ENCODE measurements at regions not wholly inside any gene's neighbourhood (a gene's known extent, or its start where the extent isn't known, plus 50 kb on each side); places are given as distances from the start of the nearest gene placed in this dataset.
"Not testable (repeated sequence)": the region's sequence is repeated elsewhere in the genome, so short reads cannot be mapped to it uniquely, and the experiment has no call there.

GRCh38 chr2:8552293-8552801 is 129.5 kb upstream of the ID2 start:
- no peak for DNase-seq (ENCODE audit: low spot score)

- no peak for DNase-seq (ENCODE audit: low spot score)
Measured at GRCh38 chr2:8553643-8554042, 128.2 kb upstream of the ID2 start.

- no peak for DNase-seq (ENCODE audit: low spot score)
Measured at GRCh38 chr2:8554296-8554806, 127.5 kb upstream of the ID2 start.

DNA sequence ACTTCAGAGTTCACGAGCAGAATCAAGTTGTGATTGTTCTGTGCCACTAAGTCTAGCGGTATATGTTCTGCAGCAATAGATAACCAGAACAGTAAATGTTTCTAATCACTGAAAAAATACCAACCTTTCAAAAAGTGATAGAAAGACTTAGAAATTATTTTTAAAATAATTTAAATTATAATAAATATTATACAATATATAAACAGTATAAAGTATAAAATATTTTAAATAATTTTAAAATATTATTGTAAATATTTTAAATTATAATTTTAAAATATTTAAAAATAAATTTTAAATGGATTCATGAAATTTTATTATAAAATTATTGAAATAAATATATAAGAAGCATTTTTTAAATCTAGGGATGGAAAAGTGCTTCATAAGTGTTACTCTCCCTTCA is 126.3 kb upstream of the ID2 start:
- DNase-seq (ENCODE audit: low spot score): no peak

DNA sequence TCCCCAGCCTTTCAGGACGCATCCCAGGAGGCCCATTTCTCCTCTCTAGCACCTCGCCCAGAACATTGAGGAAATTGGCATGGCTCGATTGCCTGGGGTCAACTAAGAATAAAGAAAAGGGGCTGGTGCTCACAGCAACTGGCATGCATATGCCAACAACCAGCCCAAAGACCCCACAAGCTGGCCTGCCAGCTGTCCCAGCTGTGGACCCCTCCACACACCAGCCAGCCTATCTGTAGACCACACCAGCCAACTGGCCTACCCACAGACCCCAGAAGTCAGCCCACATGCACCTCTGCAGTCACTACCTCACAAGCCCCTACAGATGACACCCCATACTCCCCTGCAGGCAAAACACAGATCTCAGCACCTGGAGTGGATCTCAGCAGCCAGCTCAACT is 123.8 kb upstream of the ID2 start:
- DNase-seq (ENCODE audit: low spot score): no peak

DNA sequence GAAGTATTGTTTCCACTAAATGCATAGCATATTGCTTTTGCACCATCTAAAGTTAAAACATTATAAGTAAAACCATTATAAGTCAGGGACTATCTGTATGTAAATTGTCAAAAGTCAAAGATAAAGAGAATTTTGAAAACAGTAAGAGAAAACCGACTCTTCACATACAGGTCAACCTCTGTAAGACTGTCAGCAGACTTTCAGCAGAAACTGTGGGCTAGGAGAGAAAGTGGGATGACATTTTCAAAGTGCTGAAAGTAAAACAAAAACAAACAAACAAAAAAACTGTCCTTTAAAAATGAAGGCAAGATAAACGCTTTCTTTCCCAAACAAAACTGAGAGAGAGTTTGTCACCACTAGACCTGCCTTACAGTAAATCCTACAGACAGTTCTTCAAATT is 122.9 kb upstream of the ID2 start:
- no peak for DNase-seq (ENCODE audit: low spot score)

DNA sequence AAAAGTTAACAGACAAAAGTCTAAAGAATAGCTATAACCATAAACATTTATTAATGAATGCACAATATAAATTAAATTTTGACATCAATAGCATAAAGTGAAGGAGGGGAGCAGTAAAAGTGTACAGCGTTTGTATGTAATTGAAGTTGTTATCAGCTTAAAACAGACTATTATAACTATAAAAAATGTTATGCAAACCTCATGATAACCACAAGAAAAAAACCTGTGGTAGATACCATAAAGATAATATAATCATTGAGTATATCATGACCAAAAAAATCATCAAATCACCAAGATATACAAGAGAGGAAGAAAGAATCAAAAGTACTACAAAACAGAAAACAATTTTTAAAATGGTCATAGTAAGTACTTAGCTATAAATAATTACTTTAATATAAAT is 122.1 kb upstream of the ID2 start:
- no peak for DNase-seq (ENCODE audit: low spot score)

GRCh38 chr2:8561692-8562091 is 120.2 kb upstream of the ID2 start:
- not testable (repeated sequence) for DNase-seq (ENCODE audit: low spot score)

DNA sequence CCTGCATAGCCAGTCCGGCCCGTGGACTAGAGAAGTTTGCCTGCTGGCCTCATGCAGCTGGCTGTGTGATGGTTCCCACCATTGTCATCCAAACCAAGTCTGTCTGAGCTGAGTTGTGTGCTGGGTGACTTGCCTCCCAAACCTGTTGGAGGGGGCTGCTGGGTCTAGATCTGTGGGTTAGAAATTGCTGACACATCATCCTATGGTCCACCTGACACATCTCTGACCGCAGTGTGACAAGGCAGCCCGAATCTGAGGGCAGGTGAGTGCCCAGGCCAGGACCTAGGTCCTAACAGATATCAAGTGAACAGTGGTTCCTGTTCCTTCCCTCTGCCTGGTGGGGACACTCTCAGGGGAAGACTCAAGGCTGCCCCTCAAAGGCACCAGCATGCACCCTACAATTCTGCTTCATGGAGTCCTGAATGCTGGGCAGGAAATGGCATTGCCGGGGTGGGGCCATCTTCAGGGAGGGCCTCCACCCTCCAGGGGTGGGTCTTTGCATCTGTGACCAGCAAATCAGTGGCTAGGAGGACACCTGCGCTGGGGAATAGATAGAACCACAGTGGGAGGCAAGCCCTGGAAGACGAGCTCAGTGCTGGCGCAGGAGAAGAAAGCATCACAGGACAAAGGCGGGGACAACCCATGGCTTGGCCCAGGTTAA is 117.9 kb upstream of the ID2 start:
- no peak for DNase-seq (ENCODE audit: low spot score)

GRCh38 chr2:8564475-8564874 is 117.4 kb upstream of the ID2 start:
- DNase-seq (ENCODE audit: low spot score): no peak

GRCh38 chr2:8565399-8566154 is 116.3 kb upstream of the ID2 start:
- no peak for DNase-seq (ENCODE audit: low spot score)

GRCh38 chr2:8566155-8566670 is 115.6 kb upstream of the ID2 start:
- no peak for DNase-seq (ENCODE audit: low spot score)

DNA sequence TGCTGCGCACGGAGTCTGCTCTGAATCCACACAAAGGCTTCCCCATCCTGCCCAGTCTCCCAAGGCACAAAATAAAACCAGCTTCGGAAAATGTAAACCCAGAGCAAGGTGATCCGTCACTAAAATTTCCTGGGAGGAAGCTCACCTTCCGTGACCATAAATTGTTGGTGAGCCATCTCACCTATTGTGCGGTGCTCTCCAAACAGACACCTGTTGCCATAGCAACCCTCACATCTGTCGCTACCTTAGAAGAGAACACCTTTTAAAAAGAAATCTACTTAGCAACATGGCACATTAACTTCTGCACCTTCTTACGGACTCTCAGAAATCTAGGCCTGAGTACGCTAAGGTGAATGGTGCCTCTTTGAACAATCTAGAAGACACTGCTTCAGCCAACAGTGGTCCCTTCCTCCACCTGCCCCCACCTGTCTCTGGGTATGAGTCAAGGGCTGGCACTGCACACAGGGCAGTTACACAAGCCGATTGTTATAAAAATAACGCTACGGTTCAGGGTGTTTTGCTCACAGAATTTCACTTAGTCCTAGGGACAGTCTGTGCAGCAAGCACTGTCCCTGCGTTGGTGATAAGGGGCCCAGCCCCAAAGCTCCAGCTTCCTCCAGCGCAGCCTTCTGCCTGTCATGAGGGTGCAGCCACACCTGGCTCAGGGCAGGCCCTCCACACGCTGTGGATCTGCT is 114.9 kb upstream of the ID2 start:
- peak; percentile 17 for DNase-seq (ENCODE audit: low spot score)

DNA sequence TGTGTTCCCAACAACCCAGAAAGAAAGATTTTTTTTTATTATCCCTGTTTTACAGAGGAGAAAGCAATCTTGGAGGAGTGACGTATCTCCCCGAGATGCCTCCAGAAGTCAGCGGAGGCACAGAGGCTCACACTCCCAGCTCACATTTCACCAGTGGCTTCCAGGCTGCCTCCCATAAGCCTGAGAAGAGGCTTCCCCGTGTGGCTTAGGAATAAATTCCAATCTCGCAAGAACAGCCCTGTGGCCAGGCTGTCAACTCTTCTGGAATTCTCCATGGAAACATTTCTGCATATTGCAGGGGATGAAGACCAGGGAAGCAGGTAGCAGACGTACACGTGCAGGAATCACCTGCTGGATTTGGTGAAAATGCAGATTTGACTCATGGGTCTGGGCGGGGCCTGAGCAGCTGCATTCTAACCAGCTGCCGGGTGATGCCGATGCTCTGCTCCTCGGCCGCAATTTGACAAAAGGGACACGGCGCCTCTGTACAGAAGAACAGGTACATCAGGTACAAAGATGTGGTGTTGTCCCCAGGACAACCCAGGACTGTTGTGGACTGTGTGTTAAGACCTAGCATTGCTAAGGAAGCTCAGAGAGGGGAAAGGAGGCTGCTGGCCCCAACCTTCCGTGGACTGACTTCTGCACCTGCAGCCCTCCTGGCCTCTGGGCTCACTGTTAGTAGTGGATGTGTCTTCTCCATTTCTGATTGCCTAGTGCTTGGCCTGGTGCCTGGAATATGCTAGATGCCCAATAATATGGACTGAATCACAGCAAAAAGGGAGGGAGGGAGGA is 114.2 kb upstream of the ID2 start:
- no peak for DNase-seq (ENCODE audit: low spot score)

DNA sequence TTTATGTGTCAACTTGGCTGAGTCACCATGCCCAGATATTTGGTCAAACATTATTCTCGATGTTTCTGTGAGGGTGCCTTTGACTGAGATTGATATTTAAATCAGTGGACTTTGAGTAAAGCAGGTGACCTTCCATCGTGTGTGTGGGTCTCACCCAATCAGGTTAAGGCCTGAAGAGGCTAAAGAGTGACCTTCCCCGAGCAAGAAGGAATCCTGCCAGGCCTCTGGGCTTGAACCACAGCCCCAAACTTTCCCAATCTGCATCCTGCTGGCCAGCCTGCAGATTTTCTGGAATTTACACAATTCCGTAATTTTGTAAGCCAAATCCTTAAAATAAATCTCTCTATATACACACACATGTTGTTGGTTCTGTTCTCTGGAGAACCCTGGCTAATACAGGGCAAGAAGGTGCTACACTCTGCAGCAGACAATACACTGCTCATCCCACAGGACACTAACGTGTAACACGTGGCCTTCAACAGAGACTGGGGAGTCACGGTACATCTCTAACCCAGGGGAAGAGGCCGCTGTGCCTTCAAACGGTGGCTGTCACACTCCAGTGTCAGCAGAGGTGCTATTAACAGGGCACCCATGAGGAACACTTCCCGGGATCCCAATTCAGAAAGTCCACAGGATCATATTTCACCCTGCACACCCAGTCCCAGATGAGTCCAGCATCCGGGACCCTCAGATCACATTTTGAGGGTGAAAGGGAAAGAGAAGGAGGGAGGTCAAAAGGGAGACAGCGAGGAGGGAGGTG is 113.1 kb upstream of the ID2 start:
- no peak for DNase-seq (ENCODE audit: low spot score)

DNA sequence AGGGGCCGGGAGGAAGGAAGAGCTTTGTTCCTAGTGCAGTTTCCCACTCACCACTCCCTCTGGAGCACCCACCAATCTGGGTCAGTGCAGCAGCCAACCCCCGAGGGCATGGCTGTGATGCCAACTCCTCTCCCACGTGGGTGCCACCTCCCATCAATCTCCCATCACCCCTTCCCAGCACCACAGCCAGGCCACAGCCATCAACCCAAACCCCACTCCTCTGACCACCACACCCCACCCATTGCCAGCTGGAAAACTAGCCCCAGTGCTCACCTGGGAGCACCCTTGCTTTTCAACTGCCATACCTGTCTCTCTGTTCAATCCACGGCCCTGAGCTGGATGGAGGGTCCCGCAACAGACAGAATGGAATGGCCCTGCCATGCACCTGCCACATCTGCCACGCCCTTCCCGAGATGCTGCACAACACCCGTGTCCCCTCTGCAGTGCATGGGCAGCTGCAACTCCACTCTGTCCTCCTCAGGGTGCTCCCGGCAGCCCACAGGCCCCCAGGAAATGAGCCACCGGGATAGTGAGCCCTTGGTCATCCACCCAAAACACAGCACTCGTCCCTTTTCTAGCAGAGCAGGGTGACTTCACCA is 112.4 kb upstream of the ID2 start:
- no peak for DNase-seq (ENCODE audit: low spot score)

DNA sequence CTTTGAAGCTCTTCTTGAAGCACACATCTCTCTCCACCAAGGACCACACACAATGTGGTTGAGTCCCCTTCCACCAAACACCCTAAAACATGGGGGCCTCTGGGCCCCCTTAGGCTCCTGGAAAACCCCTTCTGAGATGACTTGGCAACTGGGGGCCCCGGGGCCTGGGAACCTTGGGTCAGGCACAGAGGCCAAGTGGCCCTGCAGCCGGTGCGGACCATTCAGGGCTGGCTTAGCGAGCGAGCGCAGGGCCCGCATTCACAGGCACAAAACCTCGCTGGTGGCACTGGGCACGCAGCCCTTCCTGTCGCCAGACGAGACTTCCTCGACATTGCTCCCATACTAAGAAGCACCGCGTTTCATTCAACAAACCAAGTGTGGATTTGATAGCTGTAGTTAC is 111.2 kb upstream of the ID2 start:
- DNase-seq (ENCODE audit: low spot score): no peak

DNA sequence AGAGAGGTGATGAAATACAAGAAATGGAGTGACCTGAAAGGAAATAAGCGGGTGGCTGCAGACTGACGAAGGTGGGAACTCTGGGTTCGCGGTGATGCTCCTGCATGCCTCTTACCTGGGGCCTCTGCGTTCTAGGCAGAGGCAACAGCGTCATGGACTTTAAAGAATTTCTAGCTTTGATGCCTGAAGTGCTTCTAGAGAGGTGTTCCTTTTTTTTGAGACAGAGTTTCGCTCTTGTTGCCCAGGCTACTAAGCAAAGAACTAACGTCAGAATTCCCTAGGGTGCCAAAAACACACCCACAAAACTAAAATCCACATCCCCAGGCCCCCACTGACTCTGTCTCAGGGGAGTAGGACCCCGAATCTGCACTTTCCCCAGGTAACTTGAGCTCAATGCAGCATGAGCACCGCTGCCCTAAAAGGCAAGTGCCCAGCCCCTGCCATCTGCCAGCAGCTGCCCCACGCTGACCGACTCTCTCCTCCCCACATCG is 110.5 kb upstream of the ID2 start:
- no peak for DNase-seq (ENCODE audit: low spot score)

- DNase-seq (ENCODE audit: low spot score): no peak
Measured at GRCh38 chr2:8571792-8572499, 109.9 kb upstream of the ID2 start.

DNA sequence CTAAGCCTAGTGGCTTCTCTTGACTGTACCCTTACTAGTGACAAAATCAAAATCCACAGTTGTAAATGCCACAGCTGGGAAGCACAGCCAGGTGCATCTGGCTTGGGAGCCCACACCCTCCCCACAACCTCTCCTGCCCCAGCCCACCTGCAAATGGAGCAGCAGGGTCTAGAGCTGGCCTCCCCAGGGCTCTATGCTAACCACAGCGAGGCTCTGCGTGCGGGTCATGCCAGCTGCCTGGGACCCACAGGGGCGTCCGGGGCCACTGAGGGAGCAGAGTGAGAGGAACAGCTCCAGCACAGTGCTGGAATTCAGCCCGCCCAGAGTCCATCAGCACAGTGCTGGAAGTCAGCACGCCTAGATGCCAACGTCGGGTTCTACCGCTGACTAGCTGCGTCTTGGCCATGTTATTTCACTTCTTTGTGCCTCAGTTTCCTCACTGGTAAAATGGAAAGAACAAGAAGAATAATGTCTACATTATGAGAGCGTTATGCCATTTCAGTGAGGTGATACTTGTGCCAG is 109.1 kb upstream of the ID2 start:
- no peak for DNase-seq (ENCODE audit: low spot score)
